RPMI8226 (cell line): ENCODE measurements at regions not wholly inside any gene's neighbourhood (a gene's known extent, or its start where the extent isn't known, plus 50 kb on each side); places are given as distances from the start of the nearest gene placed in this dataset.
"Not testable (repeated sequence)": the region's sequence is repeated elsewhere in the genome, so short reads cannot be mapped to it uniquely, and the experiment has no call there.

Experiments used
- DNase-seq: peaks from one replicate; pipeline ENCODE4 v3.0.0-alpha.2; 2015

DNA sequence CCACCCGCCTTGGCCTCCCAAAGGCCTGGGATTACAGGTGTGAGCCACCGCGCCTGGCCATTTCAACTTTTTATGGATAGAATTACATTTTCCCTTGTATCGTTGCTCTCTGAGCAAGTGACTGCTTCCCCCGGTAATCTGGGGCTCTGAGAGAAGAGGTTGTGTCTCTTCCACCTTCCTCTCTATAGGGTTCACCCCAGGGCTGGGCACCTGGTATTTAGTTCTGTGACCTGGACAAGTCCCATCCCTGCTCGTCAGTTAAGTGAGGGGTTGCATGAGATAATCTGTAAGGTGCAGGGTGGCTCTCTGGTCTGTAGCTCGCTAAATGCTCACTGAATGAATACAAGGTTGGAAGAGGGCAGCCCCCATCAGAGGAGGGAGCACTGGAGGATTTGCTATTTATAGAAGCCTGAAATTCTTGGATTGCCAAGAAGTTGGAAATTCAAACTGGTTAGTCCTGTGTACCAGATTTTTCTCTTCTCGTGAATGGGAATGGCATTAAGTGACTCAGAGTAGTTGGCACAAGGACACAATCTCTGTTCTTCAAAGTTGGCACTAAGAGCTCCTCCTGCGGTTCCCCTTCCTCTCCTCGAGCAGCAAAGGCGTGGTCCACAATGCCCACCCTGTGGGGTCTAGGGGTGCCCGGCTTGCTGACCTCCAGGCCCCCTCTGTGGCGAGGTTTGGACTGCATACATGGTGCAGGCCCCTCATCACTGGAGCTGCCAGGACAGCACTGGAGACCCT is 68.1 kb upstream of the DLG1 start:
- no peak for DNase-seq

DNA sequence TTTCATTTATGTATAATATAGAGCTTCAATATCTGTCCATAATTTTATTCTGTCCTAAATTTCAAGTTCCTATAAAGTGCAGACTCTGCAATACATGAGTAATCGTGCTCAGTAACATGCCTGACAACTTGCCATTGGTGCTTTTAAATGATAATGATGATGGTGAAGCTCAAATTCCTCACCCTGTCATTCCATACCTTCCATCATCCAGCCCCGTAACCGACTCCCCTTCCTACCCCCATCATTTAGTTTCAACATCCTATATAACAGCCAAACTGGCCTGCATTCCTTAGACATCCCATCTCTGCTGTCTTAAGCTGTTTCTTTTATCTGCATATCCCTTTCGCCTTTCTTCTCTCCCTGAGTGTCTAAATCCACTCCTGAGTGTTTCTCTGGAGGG is 67.2 kb upstream of the DLG1 start:
- no peak for DNase-seq

DNA sequence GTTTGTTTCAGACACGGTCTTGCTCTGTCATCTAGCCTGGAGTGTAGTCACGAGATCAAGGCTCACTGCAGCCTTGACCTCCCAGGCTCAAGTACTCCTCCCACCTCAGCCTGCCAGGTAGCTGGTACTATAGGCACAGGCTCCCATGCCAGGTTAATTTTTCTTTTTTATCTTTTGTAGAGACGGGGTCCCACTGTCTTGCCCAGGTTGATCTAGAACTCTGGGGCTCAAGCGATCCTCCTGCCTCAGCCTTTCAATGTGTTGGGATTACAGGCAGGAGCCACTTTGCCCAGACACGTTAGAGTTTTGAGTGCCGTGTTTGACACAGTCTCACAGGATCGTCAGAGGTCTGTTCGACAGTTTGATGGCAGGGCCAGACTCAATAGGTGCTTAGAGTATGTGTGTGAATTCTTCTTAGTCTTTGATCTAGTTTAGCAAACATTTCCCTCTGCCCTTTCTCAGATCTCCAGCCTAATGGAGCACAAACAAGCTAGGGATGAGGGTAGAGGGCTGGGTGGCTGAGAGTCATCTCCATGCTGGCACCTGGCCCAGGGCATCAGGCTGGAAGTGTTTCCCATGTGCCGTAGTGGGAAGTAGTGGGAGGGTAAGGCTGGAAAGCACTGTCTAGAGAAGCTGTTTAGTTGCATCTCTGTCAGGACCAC is 66.1 kb upstream of the DLG1 start:
- DNase-seq, result no peak

DNA sequence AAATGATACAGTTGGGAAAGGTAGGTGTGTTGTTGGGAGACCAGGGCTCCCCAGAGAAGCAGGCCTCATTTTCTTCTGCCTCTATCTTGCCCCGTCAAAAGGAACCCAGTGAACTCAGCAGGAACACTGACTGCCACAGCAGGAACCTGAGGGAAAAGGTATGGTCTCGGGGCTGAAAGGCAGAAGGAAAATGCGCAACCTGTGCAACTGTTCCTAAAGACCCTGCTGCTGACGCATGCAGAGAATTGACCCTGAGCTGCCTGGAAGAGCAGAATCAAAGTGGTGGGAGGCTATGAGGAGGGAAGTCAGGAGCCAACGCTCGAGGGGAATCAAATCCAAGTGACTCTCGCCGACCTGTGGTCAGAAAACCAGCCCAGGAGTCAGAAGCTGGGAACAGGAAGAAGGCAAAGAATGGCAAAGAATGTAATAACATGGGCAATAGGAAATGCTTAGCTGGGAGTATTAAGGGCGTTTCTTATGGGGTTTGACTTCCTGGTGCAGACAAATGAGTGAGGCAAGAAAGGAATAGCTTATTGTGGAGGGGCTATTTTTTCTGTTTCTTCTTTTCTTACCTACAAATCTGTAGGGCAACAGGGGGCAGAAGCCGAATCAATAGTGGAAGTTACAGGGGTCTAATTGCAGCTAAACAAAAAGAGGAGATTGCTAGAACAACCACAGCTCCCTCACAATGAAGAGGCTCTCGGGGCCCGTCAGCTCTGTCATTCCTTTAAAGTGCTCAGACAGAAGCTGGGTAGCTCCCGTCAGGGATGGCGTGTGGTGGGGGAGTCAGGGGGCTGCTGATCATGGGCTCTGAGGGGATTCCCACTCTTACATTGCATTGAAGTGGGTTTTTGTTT is 65.4 kb upstream of the DLG1 start:
- no peak for DNase-seq

DNA sequence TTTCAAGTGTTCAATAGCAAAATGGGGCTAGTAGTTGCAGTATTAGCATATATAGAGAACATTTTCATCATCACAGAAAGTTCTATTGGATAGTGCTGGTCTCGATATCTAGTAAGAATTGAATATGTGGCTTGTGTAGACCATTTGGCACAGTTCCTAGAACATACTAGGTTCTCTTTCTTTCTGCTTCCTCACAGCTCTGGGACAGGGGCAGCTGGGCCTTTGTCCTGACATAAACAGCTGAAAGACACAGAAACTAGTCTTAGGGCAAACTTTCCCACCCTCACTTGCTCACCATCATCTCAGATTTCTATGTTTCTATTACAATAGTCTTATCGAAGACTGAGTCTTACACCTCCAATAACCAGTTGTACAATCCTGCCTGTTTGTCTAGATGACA is 63.7 kb upstream of the DLG1 start:
- DNase-seq, result no peak

DNA sequence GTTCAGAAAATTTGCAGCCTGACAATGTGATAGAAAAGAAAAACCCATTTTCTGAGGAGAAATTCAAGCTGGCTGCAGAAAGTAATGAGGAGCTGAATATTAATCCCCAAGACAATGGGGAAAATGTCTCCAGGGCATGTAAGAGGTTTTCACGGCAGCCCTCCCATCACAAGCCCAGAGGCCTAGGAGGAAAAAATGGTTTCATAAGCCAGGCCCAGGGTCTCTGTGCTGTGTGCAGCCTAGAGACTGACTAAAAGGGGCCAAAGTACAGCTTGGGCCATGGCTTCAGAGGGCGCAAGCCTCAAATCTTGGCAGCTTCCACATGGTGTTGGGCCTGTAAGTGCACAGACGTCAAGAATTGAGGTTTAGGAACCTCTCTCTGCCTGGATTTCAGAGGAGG is 61.7 kb upstream of the DLG1 start:
- DNase-seq, result not testable (repeated sequence)

DNA sequence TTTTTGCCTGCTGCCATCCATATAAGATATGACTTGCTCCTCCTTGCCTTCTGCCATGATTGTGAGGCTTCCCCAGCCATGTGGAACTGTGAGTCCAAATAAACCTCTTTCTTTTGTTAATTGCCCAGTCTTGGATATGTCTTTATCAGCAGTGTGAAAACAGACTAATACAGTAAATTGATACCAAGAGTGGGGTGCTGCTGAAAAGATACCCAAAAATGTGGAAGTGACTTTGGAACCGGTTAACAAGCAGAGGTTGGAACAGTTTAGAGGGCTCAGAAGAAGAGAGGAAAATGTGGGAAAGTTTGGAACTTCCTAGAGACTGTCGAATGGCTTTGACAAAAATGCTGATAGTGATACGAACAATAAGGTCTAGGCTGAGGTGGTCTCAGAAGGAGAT is 61.1 kb upstream of the DLG1 start:
- DNase-seq, result not testable (repeated sequence)

DNA sequence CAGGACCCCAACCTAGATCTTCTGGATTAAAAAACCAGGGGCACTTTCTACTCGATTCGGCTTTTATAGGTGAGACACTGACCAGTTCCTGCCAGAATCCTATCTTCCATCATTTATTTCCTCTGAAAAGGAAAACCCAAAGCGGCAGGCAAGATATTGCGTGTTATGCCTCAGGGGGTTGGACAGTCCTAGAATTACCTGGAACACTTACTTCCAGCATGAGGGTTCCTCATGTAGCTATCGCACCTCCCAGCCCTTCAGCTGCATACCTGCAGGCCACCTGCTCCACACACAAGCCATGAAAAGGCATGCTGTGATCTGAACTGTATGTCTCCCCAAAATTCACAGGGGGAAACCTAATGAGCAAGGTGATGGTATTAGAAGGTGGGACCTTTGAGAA is 58.3 kb upstream of the DLG1 start:
- no peak for DNase-seq

DNA sequence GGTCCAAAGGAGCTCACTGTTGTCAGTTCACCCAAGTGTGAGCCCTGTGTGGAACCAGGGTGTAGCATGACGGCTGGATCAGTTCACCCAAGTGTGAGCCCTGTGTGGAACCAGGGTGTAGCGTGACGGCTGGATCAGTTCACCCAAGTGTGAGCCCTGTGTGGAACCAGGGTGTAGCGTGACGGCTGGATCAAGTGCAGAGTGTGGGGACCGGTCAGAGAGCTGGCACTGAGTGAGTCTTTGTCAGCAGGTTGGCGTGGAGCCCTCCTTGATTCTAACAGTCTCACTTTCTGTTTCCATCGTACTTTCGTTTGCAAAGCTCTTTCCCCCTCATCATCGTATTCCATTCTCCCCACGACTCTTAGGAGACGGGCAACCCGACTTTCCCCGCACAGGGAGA is 57.9 kb upstream of the DLG1 start:
- peak; percentile 82 for DNase-seq

DNA sequence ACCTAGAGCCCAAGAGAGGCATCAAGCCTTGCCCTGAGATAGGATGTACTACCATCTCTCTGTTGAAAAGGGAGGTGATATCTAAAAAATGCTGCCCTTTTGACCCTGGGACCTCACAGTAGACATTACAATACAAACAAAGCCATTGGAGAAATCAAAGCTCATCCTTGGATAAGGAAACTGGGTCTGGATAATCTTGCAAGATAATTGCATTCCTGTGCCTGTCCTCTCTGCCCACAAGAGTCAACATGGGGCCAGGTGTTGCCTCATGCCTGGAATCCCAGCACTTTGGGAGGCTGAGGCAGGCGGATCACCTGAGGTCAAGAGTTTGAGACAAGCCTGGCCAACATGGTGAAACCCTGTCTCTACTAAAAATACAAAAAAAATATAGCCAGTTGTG is 57.3 kb upstream of the DLG1 start:
- DNase-seq, result no peak

DNA sequence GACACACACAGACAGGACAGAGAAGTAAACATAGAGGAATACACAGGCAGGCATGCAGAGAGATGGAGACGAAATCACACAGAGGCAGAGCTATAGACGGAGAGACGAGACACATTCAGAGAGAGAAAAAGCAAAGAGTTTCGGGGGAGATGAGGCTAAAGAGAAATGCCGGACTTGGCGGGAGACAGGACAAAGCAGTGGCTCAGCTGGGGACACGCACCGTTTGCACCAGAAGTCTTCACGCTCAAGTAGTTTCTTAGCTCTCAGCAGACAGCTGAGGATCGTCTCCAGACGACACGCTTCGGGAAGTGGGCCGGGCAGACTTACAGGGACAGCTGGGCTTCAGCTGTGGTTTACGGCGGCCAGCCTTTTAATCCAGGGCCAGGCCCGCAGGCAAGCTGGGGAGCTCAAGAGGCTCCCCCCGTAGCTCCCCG is 56.2 kb upstream of the DLG1 start:
- DNase-seq, result no peak

DNA sequence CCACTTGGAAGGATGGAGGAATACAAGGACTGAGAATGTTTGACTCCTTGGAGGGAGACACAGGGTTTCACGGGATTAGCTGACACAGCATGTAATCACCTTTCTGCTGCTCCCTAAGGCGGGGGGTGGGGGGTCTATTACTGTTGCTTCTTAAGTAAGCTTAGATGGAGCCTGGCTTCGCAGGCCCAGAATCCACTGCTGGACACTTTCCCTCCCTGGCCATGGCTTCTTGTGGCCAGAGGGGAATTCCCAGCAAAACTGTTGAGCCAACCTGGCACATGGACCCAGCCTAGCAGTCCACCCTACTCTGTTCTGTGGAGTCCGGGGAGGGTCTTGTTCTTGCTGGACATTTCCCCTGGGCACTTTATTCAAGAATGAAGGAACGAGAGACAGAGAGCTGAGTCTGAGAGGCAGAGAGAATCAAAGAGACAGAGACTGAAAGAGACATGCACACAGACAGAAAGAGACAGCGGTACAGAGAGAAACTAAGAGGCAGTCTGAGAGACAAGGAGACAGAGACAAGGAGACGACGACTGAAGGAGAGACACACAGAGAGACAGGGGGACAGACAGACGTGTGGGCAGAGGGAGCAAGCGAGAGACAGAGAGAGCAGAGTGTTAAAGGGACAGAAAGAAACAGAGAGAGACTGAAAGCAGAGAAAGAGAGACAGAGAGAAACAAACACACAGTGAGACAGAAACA is 55.6 kb upstream of the DLG1 start:
- DNase-seq, result no peak

DNA sequence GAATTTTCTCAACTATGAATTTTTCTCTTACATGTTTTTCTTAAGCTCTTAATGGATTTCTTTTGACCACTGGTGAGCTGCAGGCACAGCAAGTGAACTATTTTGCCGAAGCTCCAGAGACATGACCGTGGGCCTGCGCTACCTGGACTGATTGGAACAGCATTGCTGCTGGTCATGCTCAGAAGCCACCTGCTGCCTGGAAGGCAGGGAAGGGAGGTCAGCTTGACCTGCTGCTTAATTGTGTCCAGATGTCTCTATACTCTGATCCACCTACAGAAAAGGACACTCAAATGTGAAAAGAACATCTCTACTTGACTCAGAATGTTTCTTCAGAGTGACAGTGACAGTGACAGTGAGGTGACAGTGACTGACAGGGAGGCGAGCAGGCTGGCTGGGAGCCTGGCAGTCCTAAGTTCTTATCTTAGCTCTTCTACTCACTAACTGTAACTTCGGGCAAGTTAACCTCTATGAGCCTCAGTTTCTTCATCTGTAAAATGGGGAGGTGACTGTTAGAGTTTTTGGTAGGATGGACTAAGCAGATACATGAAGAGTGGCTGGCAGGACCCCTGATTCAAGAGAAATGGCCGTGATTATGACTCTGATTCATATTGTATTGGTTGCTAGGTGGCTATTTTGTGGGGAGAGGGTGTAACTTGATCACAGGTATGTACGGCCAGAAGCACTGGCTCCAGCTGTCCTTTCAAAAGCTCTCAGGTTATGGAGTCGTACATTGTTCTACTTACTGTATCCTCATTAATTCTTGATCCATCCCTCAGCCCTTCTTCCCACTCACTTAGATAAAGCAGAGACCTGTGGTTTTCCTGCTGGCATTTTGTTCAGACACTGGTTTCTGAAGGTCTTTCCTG is 54.8 kb upstream of the DLG1 start:
- DNase-seq, result no peak

DNA sequence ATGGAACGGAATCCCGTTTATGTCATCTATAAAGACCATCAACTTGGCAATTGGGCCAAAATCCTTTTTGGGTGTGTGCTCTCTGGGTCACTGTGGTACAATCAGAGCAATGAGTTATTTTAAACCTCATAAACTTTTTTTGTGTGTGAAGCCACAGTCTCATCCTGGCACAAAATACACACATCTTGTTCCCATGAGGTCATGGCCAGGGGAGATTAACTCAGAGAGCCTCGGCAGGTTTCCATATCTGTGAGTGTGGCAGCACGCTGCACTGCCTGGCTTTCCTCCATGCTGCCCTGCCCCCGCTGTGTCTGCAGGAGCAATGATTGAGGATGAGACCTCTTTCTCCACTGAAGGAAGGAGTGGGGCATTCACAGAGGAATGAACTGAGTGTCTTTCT is 54.0 kb upstream of the DLG1 start:
- no peak for DNase-seq

DNA sequence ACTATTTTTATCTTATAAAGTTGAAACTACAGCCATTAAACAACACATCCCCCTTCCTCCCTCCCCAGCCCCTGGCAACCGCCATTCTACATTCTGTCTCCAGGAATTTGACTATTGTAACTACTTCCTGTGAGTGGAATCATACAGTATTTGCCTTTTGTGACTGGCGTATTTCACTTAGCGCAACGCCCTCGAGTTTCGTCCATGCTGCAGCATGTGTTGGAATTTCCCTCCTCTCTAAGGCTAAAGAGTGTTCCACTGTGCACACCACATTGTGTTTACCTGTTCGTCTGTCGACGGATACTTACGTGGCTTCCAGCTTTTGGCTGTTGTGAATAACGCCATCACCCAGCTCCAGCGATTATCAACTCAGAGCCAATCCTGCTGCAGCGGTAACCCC is 52.0 kb upstream of the DLG1 start:
- no peak for DNase-seq

DNA sequence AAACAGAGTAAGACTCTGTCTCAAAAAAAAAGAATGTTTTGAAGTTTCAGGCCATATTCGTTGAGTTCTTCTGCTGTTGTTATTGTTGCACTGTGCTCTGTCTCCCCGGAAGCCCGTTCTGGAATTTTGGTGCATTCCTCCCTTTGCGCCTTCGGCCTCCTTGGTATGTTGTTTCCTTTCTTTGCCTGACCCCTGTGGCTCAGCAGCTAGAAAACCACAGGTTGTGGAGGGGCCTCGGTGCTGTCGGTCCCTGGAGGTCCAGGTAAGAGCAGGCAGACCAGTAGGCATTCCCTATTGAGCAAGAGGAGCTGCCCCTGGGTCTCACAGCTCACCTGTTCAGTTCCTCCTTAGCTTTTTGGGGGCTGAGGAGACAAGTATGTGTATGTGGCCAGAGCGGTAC is 51.0 kb upstream of the DLG1 start:
- no peak for DNase-seq
